ENCODE measurements at regions not wholly inside any gene's neighbourhood (a gene's known extent, or its start where the extent isn't known, plus 50 kb on each side); places are given as distances from the start of the nearest gene placed in this dataset.

GRCh38 chr3:124056846-124057245 lies 64.9 kb upstream of the ROPN1 start:
- no peaks in the 10 kb centered on the region for H4K20me1 ChIP-seq (ENCODE audit: insufficient read depth, low read length)
- no peak overlapping the region for H3K4me3 ChIP-seq (replicated peaks in 1 of 3; ENCODE audit: insufficient read depth in 1 of 3, low read depth in 2 of 3, low read length in 3 of 3)
- FAIRE-seq, result no peak
- H3K9me3 ChIP-seq (ENCODE audit: low read length), result no peaks in the 10 kb centered on the region
- H3K9ac ChIP-seq (ENCODE audit: insufficient read depth, low read depth, low read length), result no peak overlapping the region
- WGBS (ENCODE audit: low lambda C conversion rate), result 27% methylated on average over 2 of the region's 2 CpGs
- no peaks in the 10 kb centered on the region for H3K36me3 ChIP-seq (replicated peaks in 1 of 2; ENCODE audit: control insufficient read depth in 1 of 2, insufficient read depth in 2 of 2, low read length in 2 of 2)
- H2AFZ ChIP-seq (ENCODE audit: low read length), result no peak overlapping the region
- no peak overlapping the region for H3K4me2 ChIP-seq (ENCODE audit: low read depth, low read length)
- intact Hi-C loops (cut with micrococcal nuclease; ENCODE audit: unreplicated experiment) (no loop called here), in situ Hi-C loops (cut with HindIII; ENCODE audit: extremely low pct_ligation_motif_present, low pct_unique_long_range_greater_than_20kb) (no loop called here)
- no peaks in the 10 kb centered on the region for H3K4me1 ChIP-seq (ENCODE audit: insufficient read depth, low read length)
- H3K27ac ChIP-seq (ENCODE audit: extremely low read length, insufficient read depth, low read length), result no peak overlapping the region
- CTCF ChIA-PET (ENCODE audit: low intra/inter-chr PET ratio, low total read pairs), result no interaction called here
- ATAC-seq, result no peak
- no peaks in the 10 kb centered on the region for H3K79me2 ChIP-seq (ENCODE audit: insufficient read depth, low read length)
- TF ChIP-seq ZNF513 (CRISPR knock-in tag; conservative IDR thresholded peaks at IDR 0.05) (no peak), DRAP1 (CRISPR knock-in tag; IDR thresholded peaks at IDR 0.05) (no peak), RCOR2 (CRISPR knock-in tag; IDR thresholded peaks at IDR 0.05) (no peak), TBX2 (CRISPR knock-in tag; IDR thresholded peaks at IDR 0.05; ENCODE audit: borderline replicate concordance) (no peak), CBX5 (CRISPR knock-in tag; IDR thresholded peaks at IDR 0.05; ENCODE audit: borderline replicate concordance) (no peak), JDP2 (CRISPR knock-in tag; IDR thresholded peaks at IDR 0.05; ENCODE audit: borderline replicate concordance) (no peak), WIZ (CRISPR knock-in tag; IDR thresholded peaks at IDR 0.05) (no peak), ZNF678 (CRISPR knock-in tag; IDR thresholded peaks at IDR 0.05) (no peak), CREB3 (CRISPR knock-in tag; IDR thresholded peaks at IDR 0.05) (no peak), ZKSCAN5 (CRISPR knock-in tag; IDR thresholded peaks at IDR 0.05) (no peak)
- DNase-seq (ENCODE audit: low spot score), result no peak
- POLR2A ChIA-PET, result no interaction called here
- BruUV-seq (replicated peaks), result no TSS peak
- peaks cover 0 to 8% of the 10 kb centered on the region in 2 experiments; a peak in 1 of 5 replicates for H3K27me3 ChIP-seq (ENCODE audit: control insufficient read depth in 1 of 2, insufficient read depth in 2 of 2, low read length in 2 of 2)

All from HepG2 (cell line).